IMR-90 (cell line): ENCODE measurements at regions not wholly inside any gene's neighbourhood (a gene's known extent, or its start where the extent isn't known, plus 50 kb on each side); places are given as distances from the start of the nearest gene placed in this dataset.

Source experiments
- ATAC-seq: fragments of 200-7000 bp; cut with Tn5 transposase; 2 replicates; pipeline ENCODE4 v1.9.1; 2020; ENCODE audit warnings: low read depth, mild to moderate bottlenecking, moderate library complexity
- BruUV-seq: library from RNA; stranded (reverse); fragments of 400-500 nt; replicated peaks from 2 replicates; lab custom pipeline; 2021; lab: Mats Ljungman, UMichigan
- CTCF ChIA-PET: fragments of 300-600 bp; formaldehyde crosslinking; extraction: SDS; loops from one replicate; lab custom pipeline; 2021; ENCODE audit warnings: antibody characterized with exemption; lab: Yijun Ruan, JAX
- POLR2A ChIA-PET: fragments of 300-600 bp; sonication (Branson Sonifier 250); formaldehyde crosslinking; loops from one replicate; lab custom pipeline; 2022; ENCODE audit warnings: antibody characterized with exemption; ENCODE audit not compliant: unreplicated experiment; lab: Charles Lee
- DNase-seq: peaks from one replicate; pipeline ENCODE4 v3.0.0; 2013
- H2AFZ ChIP-seq: replicated peaks from 2 replicates; pipeline ENCODE3; 2013; ENCODE audit warnings: low read length, mild to moderate bottlenecking; ENCODE audit not compliant: poor library complexity
- H2AK5ac ChIP-seq: 2 replicates; pipeline ENCODE4 v1.6.1; 2013; ENCODE audit warnings: low read depth, low read length, inconsistent platforms
- H2AK9ac ChIP-seq: replicated peaks from 2 replicates; pipeline ENCODE3; 2013; ENCODE audit warnings: mild to moderate bottlenecking, low read depth, low read length, moderate library complexity; ENCODE audit not compliant: poor library complexity
- H2BK120ac ChIP-seq: 2 replicates; pipeline ENCODE4 v1.6.1; 2013; ENCODE audit warnings: low read depth, low read length, inconsistent platforms
- H2BK15ac ChIP-seq: 3 replicates; pipeline ENCODE4 v1.6.1; 2013; ENCODE audit warnings: low read depth, low read length, inconsistent platforms
- H2BK20ac ChIP-seq: 2 replicates; pipeline ENCODE4 v1.6.1; 2013; ENCODE audit warnings: low read depth, mild to moderate bottlenecking, inconsistent platforms, low read length, moderate library complexity
- H2BK5ac ChIP-seq: 2 replicates; pipeline ENCODE4 v1.6.1; 2013; ENCODE audit warnings: mild to moderate bottlenecking, low read depth, low read length, inconsistent platforms; ENCODE audit not compliant: poor library complexity, severe bottlenecking
- H3K14ac ChIP-seq: replicated peaks from 2 replicates; pipeline ENCODE4 v1.6.1; 2013; ENCODE audit warnings: low read depth, low read length, inconsistent platforms
- H3K18ac ChIP-seq: 2 replicates; pipeline ENCODE4 v1.6.1; 2013; ENCODE audit warnings: low read depth, low read length, control low read depth
- H3K23ac ChIP-seq: 2 replicates; pipeline ENCODE4 v1.6.1; 2013; ENCODE audit warnings: low read depth, low read length, inconsistent platforms
- H3K27ac ChIP-seq: 2 replicates; pipeline ENCODE4 v1.5.1; 2013; ENCODE audit warnings: mild to moderate bottlenecking, control low read depth, low read length; ENCODE audit not compliant: insufficient read depth
- H3K27me3 ChIP-seq: 2 replicates; pipeline ENCODE4 v1.6.1; 2013; ENCODE audit warnings: low read length; ENCODE audit not compliant: control insufficient read depth, insufficient read depth
- H3K36me3 ChIP-seq: 2 replicates; pipeline ENCODE4 v1.6.1; 2013; ENCODE audit warnings: low read length, mixed read lengths; ENCODE audit not compliant: control insufficient read depth, insufficient read depth
- H3K4ac ChIP-seq: 2 replicates; pipeline ENCODE4 v1.6.1; 2013; ENCODE audit warnings: low read depth, low read length, inconsistent platforms
- H3K4me1 ChIP-seq: 2 replicates; pipeline ENCODE4 v1.6.1; 2013; ENCODE audit warnings: low read length, mixed read lengths; ENCODE audit not compliant: control insufficient read depth, insufficient read depth
- H3K4me2 ChIP-seq: 2 replicates; pipeline ENCODE4 v1.6.1; 2013; ENCODE audit warnings: low read depth, mild to moderate bottlenecking, control low read depth, low read length, moderate library complexity
- H3K4me3 ChIP-seq: 2 replicates; pipeline ENCODE4 v1.5.1; 2013; ENCODE audit warnings: low read depth, mild to moderate bottlenecking, control low read depth, low read length, moderate library complexity; ENCODE audit not compliant: insufficient read depth
- H3K56ac ChIP-seq: 2 replicates; pipeline ENCODE4 v1.6.1; 2013; ENCODE audit warnings: low read length, inconsistent platforms; ENCODE audit not compliant: insufficient read depth; ENCODE audit errors: extremely low read depth
- H3K79me1 ChIP-seq, 2 experiments: 2 replicates each; pipeline ENCODE4 v1.6.1; 2013; ENCODE audit warnings: low read length in 2 of 2, inconsistent platforms in 1 of 2, low read depth in 1 of 2
- H3K9ac ChIP-seq: 2 replicates; pipeline ENCODE4 v1.6.1; 2013; ENCODE audit warnings: low read depth, low read length, control low read depth
- H3K9me1 ChIP-seq: 2 replicates; pipeline ENCODE4 v1.6.1; 2013; ENCODE audit warnings: low read length, inconsistent platforms; ENCODE audit not compliant: insufficient read depth
- H3K9me3 ChIP-seq: 2 replicates; pipeline ENCODE4 v1.6.1; 2013; ENCODE audit warnings: low read length; ENCODE audit not compliant: control insufficient read depth, insufficient read depth
- H4K20me1 ChIP-seq: 2 replicates; pipeline ENCODE4 v1.6.1; 2013; ENCODE audit warnings: low read length, inconsistent platforms; ENCODE audit not compliant: insufficient read depth
- H4K5ac ChIP-seq: 2 replicates; pipeline ENCODE4 v1.6.1; 2013; ENCODE audit warnings: mild to moderate bottlenecking, low read depth, low read length, control low read depth
- H4K8ac ChIP-seq, 2 experiments: 2 replicates each; pipeline ENCODE4 v1.6.1; 2013; ENCODE audit warnings: low read depth in 2 of 2, low read length in 2 of 2, control low read depth in 1 of 2, inconsistent platforms in 1 of 2
- H4K91ac ChIP-seq: 2 replicates; pipeline ENCODE4 v1.6.1; 2013; ENCODE audit warnings: low read depth, low read length, inconsistent platforms; ENCODE audit not compliant: insufficient read depth
- BHLHE40 ChIP-seq: fragments of 150-350 bp; IDR thresholded peaks from 2 replicates; pipeline ENCODE4 v1.6.1; 2016; ENCODE audit warnings: mild to moderate bottlenecking, low read depth, low read length
- CEBPB ChIP-seq: IDR thresholded peaks from 2 replicates; pipeline ENCODE4 v1.6.1; 2012; ENCODE audit warnings: low read depth, low read length, improper control_type of control experiment
- CHD1 ChIP-seq: IDR thresholded peaks from 2 replicates; pipeline ENCODE4 v1.6.1; 2012; ENCODE audit warnings: low read depth, low read length, improper control_type of control experiment
- ELK1 ChIP-seq: fragments of 150-350 bp; IDR thresholded peaks from 2 replicates; pipeline ENCODE4 v1.6.1; 2016; ENCODE audit warnings: low read depth, mild to moderate bottlenecking, low read length, moderate library complexity, borderline replicate concordance
- FOS ChIP-seq: fragments of 150-350 bp; IDR thresholded peaks from 2 replicates; pipeline ENCODE4 v1.6.1; 2016; ENCODE audit warnings: low read depth, low read length
- MAFK ChIP-seq: IDR thresholded peaks from 2 replicates; pipeline ENCODE4 v1.6.1; 2012; ENCODE audit warnings: low read depth, low read length, improper control_type of control experiment
- MAZ ChIP-seq: IDR thresholded peaks from 2 replicates; pipeline ENCODE4 v1.6.1; 2012; ENCODE audit warnings: low read depth, mild to moderate bottlenecking, low read length, improper control_type of control experiment, moderate library complexity, borderline replicate concordance
- MXI1 ChIP-seq: IDR thresholded peaks from 2 replicates; pipeline ENCODE4 v1.6.1; 2012; ENCODE audit warnings: low read depth, mild to moderate bottlenecking, low read length, moderate library complexity, borderline replicate concordance
- NFE2L2 ChIP-seq: fragments of 150-350 bp; IDR thresholded peaks from 2 replicates; pipeline ENCODE4 v1.6.1; 2016; ENCODE audit warnings: low read depth, mild to moderate bottlenecking, low read length
- POLR2A ChIP-seq: IDR thresholded peaks from 2 replicates; pipeline ENCODE4 v1.6.1; 2012; ENCODE audit warnings: mild to moderate bottlenecking, low read depth, low read length
- RAD21 ChIP-seq: IDR thresholded peaks from 2 replicates; pipeline ENCODE4 v1.6.1; 2012; ENCODE audit warnings: low read length, improper control_type of control experiment
- SMC3 ChIP-seq: fragments of 150-350 bp; IDR thresholded peaks from 2 replicates; pipeline ENCODE4 v1.6.1; 2016; ENCODE audit warnings: low read depth, mild to moderate bottlenecking, antibody characterized with exemption, low read length, moderate library complexity
- USF2 ChIP-seq: fragments of 150-350 bp; IDR thresholded peaks from 2 replicates; pipeline ENCODE4 v1.6.1; 2017; ENCODE audit warnings: mild to moderate bottlenecking, antibody characterized with exemption, low read length, low read depth
- WGBS, 2 experiments: methylation state at CpG; one replicate each; pipeline versions ENCODE4 v1.1.5 to v1.1.7; 2013; ENCODE audit warnings: missing lambda C conversion rate in 2 of 2; ENCODE audit not compliant: insufficient read length in 1 of 2; ENCODE audit errors: extremely low coverage in 2 of 2; 5-methylcytosine and 5-hydroxymethylcytosine counted together
- dilution Hi-C: fragments of 300-500 bp; cut with HindIII; formaldehyde crosslinking; loops from one replicate; pipeline ENCODE4 v1.14.3; 2018; ENCODE audit warnings: low sequenced_read_pairs; ENCODE audit not compliant: unreplicated experiment
- in situ Hi-C: fragments of 300-500 bp; cut with MboI; formaldehyde crosslinking; loops from 3 replicates; pipeline ENCODE4 v1.14.3; 2019; ENCODE audit warnings: low sequenced_read_pairs, inconsistent platforms, mixed read lengths
- intact Hi-C: fragments of 100-400 bp; cut with micrococcal nuclease; formaldehyde crosslinking; loops from 2 replicates; pipeline ENCODE4 v1.10.0; 2022
- TF ChIP-seq, protein P1 (sequence below): conservative IDR thresholded peaks from 2 replicates; pipeline ENCODE4 v1.5.1; 2012; ENCODE audit warnings: mild to moderate bottlenecking, low read depth, low read length, improper control_type of control experiment

DNA sequence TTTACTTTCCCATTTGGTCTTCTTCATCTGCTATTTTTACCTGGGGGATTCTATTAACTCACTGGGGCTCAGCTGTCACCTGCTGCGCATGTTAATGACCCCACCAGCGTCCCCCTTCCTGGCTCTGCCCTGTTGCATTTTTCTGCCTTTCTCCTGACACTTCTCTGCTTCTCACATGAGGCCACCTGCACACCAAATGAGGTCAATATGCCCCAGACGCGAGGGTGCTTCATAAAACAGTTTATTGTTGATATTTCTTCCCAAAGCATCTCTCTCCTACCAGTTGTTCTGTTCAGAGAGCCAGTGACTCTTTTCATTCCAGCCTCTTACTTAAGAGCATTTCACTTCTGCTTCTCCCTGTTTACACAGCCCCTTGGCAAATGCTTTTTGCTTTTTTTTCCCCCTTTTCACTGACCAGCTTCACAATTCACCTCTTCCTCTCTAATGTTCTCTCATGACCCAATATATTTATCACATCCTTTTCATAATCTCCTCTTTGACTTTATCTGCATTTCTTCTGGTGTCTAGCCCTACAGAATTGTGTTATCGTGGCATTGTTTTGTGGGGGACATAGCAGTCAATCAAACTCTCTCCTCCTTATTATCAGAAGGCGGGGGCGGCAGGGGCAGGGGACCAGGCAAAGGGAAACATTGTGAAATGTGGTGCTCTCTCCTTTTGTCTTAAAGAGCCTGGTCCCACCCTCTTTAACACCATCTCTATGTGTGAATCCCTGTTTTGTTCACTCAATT, 545.8 kb upstream of the CITED2 start:
- no peak overlapping the region for H3K4me3 ChIP-seq
- H2BK15ac ChIP-seq = no peak overlapping the region
- H4K20me1 ChIP-seq = no peaks in the 10 kb centered on the region
- POLR2A ChIA-PET = no interaction called here
- H3K79me1 ChIP-seq = no peaks in the 10 kb centered on the region
- H3K27ac ChIP-seq = no peak overlapping the region
- H3K23ac ChIP-seq = no peak overlapping the region
- no peaks in the 10 kb centered on the region for H3K36me3 ChIP-seq
- no peak overlapping the region for H3K56ac ChIP-seq
- no peak overlapping the region for H2BK20ac ChIP-seq
- H3K9me1 ChIP-seq = no peaks in the 10 kb centered on the region
- CTCF ChIA-PET = interaction anchor here (0.6 kb wide), 1 partner anchor 565 kb away, joined by 3 read pairs; no protein-coding TSS in a partner anchor
- H4K8ac ChIP-seq = peak overlapping the region in 1 of 2 experiments; percentile 15; a peak in 1 of 4 replicates
- H3K27me3 ChIP-seq = no peaks in the 10 kb centered on the region
- H3K4me2 ChIP-seq = no peak overlapping the region
- no peak overlapping the region for H4K5ac ChIP-seq
- H2BK5ac ChIP-seq = no peak overlapping the region
- H3K9ac ChIP-seq = no peak overlapping the region
- in situ Hi-C loops = no loop called here
- TF ChIP-seq FOS = no peak
- TF ChIP-seq MAFK = no peak
- no peak for TF ChIP-seq CHD1
- TF ChIP-seq, protein P1, sequence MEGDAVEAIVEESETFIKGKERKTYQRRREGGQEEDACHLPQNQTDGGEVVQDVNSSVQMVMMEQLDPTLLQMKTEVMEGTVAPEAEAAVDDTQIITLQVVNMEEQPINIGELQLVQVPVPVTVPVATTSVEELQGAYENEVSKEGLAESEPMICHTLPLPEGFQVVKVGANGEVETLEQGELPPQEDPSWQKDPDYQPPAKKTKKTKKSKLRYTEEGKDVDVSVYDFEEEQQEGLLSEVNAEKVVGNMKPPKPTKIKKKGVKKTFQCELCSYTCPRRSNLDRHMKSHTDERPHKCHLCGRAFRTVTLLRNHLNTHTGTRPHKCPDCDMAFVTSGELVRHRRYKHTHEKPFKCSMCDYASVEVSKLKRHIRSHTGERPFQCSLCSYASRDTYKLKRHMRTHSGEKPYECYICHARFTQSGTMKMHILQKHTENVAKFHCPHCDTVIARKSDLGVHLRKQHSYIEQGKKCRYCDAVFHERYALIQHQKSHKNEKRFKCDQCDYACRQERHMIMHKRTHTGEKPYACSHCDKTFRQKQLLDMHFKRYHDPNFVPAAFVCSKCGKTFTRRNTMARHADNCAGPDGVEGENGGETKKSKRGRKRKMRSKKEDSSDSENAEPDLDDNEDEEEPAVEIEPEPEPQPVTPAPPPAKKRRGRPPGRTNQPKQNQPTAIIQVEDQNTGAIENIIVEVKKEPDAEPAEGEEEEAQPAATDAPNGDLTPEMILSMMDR = no peak
- no peak for TF ChIP-seq SMC3
- TF ChIP-seq MXI1 = no peak
- no peak for TF ChIP-seq CEBPB
- TF ChIP-seq NFE2L2 = no peak
- no peak for TF ChIP-seq RAD21
- no peak for TF ChIP-seq MAZ
- TF ChIP-seq USF2 = no peak
- no peak for TF ChIP-seq ELK1
- TF ChIP-seq BHLHE40 = no peak
- no peak for TF ChIP-seq POLR2A
- no peak overlapping the region for H3K18ac ChIP-seq
- H2AFZ ChIP-seq = no peak overlapping the region
- H2BK120ac ChIP-seq = peak overlapping the region; percentile 14; the same call in 1 of the 2 replicates
- 0 out of 2 replicates have a peak overlapping the region, but pooled peaks have one; percentile 55 for H3K14ac ChIP-seq
- H2AK9ac ChIP-seq = no peak overlapping the region
- WGBS, 2 experiments = no CpG with 5 or more reads among the region's 7 CpGs
- H4K91ac ChIP-seq = no peak overlapping the region
- intact Hi-C loops = no loop called here
- BruUV-seq = no TSS peak
- H3K9me3 ChIP-seq = no peaks in the 10 kb centered on the region
- no peak overlapping the region; the same call in 1 of the 2 replicates for H2AK5ac ChIP-seq
- peak overlapping the region; percentile 40; the same call in 1 of the 2 replicates for H3K4ac ChIP-seq
- DNase-seq (no peak), ATAC-seq (no peak)
- dilution Hi-C loops = no loop called here
- peaks cover 3% of the 10 kb centered on the region; the same call in 1 of the 2 replicates for H3K4me1 ChIP-seq
